SK-N-MC (cell line): ENCODE measurements at regions not wholly inside any gene's neighbourhood (a gene's known extent, or its start where the extent isn't known, plus 50 kb on each side); places are given as distances from the start of the nearest gene placed in this dataset.

Experiments
- EZH2 ChIP-seq: fragments of 200-600 bp; sonication (generic); IDR thresholded peaks from one replicate; pipeline ENCODE4 v1.6.1; 2017; ENCODE audit warnings: antibody characterized with exemption
- FOXP2 ChIP-seq: optimal IDR thresholded peaks from 2 replicates; pipeline ENCODE3; 2011; ENCODE audit warnings: mild to moderate bottlenecking, moderate library complexity; ENCODE audit not compliant: insufficient read depth; ENCODE audit errors: extremely low read length, control extremely low read depth
- POLR2AphosphoS5 ChIP-seq: IDR thresholded peaks from 2 replicates; pipeline ENCODE4 v1.6.1; 2012; ENCODE audit warnings: mild to moderate bottlenecking, low read depth, low read length, borderline replicate concordance

DNA sequence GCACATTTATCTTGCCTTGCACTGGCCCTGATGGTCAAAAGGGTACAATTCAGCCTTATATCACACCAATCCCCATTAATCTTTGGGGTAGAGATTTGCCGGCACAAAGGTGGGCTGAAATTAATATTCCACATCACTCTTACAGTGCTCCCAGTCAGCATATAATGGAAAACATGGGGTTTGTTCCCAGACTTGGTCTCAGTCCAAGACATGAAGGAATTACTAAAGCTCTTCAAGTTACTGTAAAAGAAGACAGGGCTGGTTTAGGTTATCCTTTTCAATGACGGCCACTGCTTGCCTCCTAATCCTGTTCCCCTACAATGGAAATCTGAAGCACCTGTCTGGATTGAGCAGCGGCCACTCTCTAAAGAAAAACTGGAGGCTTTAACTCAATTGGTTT is 160.7 kb downstream of the IER5 start:
- no peak for TF ChIP-seq EZH2
- no peak for TF ChIP-seq POLR2AphosphoS5
- TF ChIP-seq FOXP2, result no peak
